DOHH2 (cell line): ENCODE measurements at regions not wholly inside any gene's neighbourhood (a gene's known extent, or its start where the extent isn't known, plus 50 kb on each side); places are given as distances from the start of the nearest gene placed in this dataset.

ENCODE experiments used
- H3F3A ChIP-seq: fragments of 200-600 bp; sonication (generic), shearing (Covaris generic); 2 replicates; pipeline ENCODE4 v1.6.0; 2016; ENCODE audit warnings: antibody characterized with exemption, mild to moderate bottlenecking; ENCODE audit not compliant: control insufficient read depth, insufficient read depth
- H3K27ac ChIP-seq: fragments of 200-600 bp; sonication (generic); 2 replicates; pipeline ENCODE4 v1.5.1; 2014; ENCODE audit warnings: low read depth, mild to moderate bottlenecking, low read length, moderate library complexity
- H3K27me3 ChIP-seq: fragments of 200-600 bp; sonication (generic); 2 replicates; pipeline ENCODE4 v1.6.1; 2014; ENCODE audit warnings: mild to moderate bottlenecking, low read length, mixed read lengths; ENCODE audit not compliant: control insufficient read depth
- H3K36me3 ChIP-seq: fragments of 200-600 bp; sonication (generic); 2 replicates; pipeline ENCODE4 v1.6.1; 2014; ENCODE audit warnings: mild to moderate bottlenecking, low read length, moderate library complexity, mixed read lengths; ENCODE audit not compliant: control insufficient read depth
- H3K4me1 ChIP-seq: fragments of 200-600 bp; sonication (generic); 2 replicates; pipeline ENCODE4 v1.6.1; 2014; ENCODE audit warnings: mild to moderate bottlenecking, low read length, mixed read lengths; ENCODE audit not compliant: control insufficient read depth
- H3K4me2 ChIP-seq: fragments of 200-600 bp; sonication (generic); 2 replicates; pipeline ENCODE4 v1.6.0; 2014; ENCODE audit warnings: mild to moderate bottlenecking, low read length, moderate library complexity
- H3K4me3 ChIP-seq: fragments of 200-600 bp; sonication (generic); 2 replicates; pipeline ENCODE4 v1.5.1; 2014; ENCODE audit warnings: mild to moderate bottlenecking, low read length, mixed read lengths
- H3K79me2 ChIP-seq: fragments of 200-600 bp; sonication (generic); 2 replicates; pipeline ENCODE4 v1.6.1; 2014; ENCODE audit warnings: mild to moderate bottlenecking, low read length, mixed read lengths; ENCODE audit not compliant: control insufficient read depth
- H3K9me2 ChIP-seq: fragments of 200-600 bp; sonication (generic); replicated peaks from 2 replicates; pipeline ENCODE4 v1.6.1; 2014; ENCODE audit warnings: mild to moderate bottlenecking, low read length, mixed read lengths; ENCODE audit not compliant: control insufficient read depth
- H3K9me3 ChIP-seq: fragments of 200-600 bp; sonication (generic); 2 replicates; pipeline ENCODE4 v1.6.1; 2014; ENCODE audit warnings: antibody characterized with exemption, low read length, mixed read lengths; ENCODE audit not compliant: control insufficient read depth, insufficient read depth
- H4K20me1 ChIP-seq: fragments of 200-600 bp; sonication (generic); 2 replicates; pipeline ENCODE4 v1.6.0; 2014; ENCODE audit warnings: low read depth, mild to moderate bottlenecking, antibody characterized with exemption, low read length, moderate library complexity; ENCODE audit not compliant: control insufficient read depth, insufficient read depth
- CTCF ChIP-seq: fragments of 200-600 bp; sonication (generic); IDR thresholded peaks from one replicate; pipeline ENCODE4 v1.5.1; 2014; ENCODE audit warnings: antibody characterized with exemption, mild to moderate bottlenecking, low read depth, low read length; ENCODE audit not compliant: poor library complexity, severe bottlenecking
- EZH2phosphoT487 ChIP-seq: fragments of 200-600 bp; sonication (generic); IDR thresholded peaks from 2 replicates; pipeline ENCODE4 v1.6.1; 2017; ENCODE audit warnings: borderline replicate concordance, mild to moderate bottlenecking, antibody characterized with exemption, low read length, moderate library complexity, mixed read lengths

GRCh38 chr9:135021393-135021789, 66.1 kb upstream of the OLFM1 start:
- Histone ChIP-seq H3K36me3 (no peaks in the 10 kb centered on the region), H3K79me2 (no peaks in the 10 kb centered on the region), H3F3A (no peaks in the 10 kb centered on the region), H3K27me3 (no peaks in the 10 kb centered on the region), H3K4me2 (no peak overlapping the region), H3K9me3 (no peaks in the 10 kb centered on the region), H3K4me3 (no peak overlapping the region), H3K4me1 (no peaks in the 10 kb centered on the region), H3K9me2 (no peaks in the 10 kb centered on the region), H3K27ac (no peak overlapping the region), H4K20me1 (no peaks in the 10 kb centered on the region)
- TF ChIP-seq EZH2phosphoT487, result no peak
- no peak for TF ChIP-seq CTCF

- no peaks in the 10 kb centered on the region for H3F3A ChIP-seq
- no peaks in the 10 kb centered on the region for H3K36me3 ChIP-seq
- H3K4me3 ChIP-seq, result no peak overlapping the region
- H3K4me1 ChIP-seq, result no peaks in the 10 kb centered on the region
- TF ChIP-seq EZH2phosphoT487 (no peak), CTCF (no peak)
- H3K79me2 ChIP-seq, result no peaks in the 10 kb centered on the region
- no peaks in the 10 kb centered on the region for H4K20me1 ChIP-seq
- H3K27me3 ChIP-seq, result no peaks in the 10 kb centered on the region
- H3K4me2 ChIP-seq, result no peak overlapping the region
- H3K27ac ChIP-seq, result no peak overlapping the region
- no peaks in the 10 kb centered on the region for H3K9me2 ChIP-seq
- no peaks in the 10 kb centered on the region for H3K9me3 ChIP-seq
Measured at GRCh38 chr9:135022191-135022870, 65.1 kb upstream of the OLFM1 start.

- Histone ChIP-seq H3K9me3 (no peaks in the 10 kb centered on the region), H3K4me3 (no peak overlapping the region), H4K20me1 (no peaks in the 10 kb centered on the region), H3K27ac (no peak overlapping the region), H3K4me2 (no peak overlapping the region), H3K36me3 (no peaks in the 10 kb centered on the region), H3K9me2 (no peaks in the 10 kb centered on the region), H3K4me1 (no peaks in the 10 kb centered on the region), H3K79me2 (no peaks in the 10 kb centered on the region), H3F3A (no peaks in the 10 kb centered on the region), H3K27me3 (no peaks in the 10 kb centered on the region)
- TF ChIP-seq EZH2phosphoT487 (no peak), CTCF (no peak)
Measured at GRCh38 chr9:135023088-135023785, 64.2 kb upstream of the OLFM1 start.
